Right lobe of liver (tissue), 6 donors: ENCODE measurements at regions not wholly inside any gene's neighbourhood (a gene's known extent, or its start where the extent isn't known, plus 50 kb on each side); places are given as distances from the start of the nearest gene placed in this dataset.

ENCODE experiments used
- ATAC-seq, 4 donors: fragments of 200-7000 bp; cut with Tn5 transposase; one replicate each; pipeline ENCODE4 v1.9.1; 2020; ENCODE audit warnings: mild to moderate bottlenecking in 4 of 4, moderate library complexity in 4 of 4
- DNase-seq, 3 donors: peaks; one replicate each; pipeline ENCODE4 v3.0.0-alpha.2; 2020
- H3K27ac ChIP-seq, 3 donors: fragments of 200-600 bp; one replicate each; pipeline ENCODE4 v1.8.0; 2022
- H3K27me3 ChIP-seq, 2 donors: fragments of 200-600 bp; one replicate each; pipeline ENCODE4 v1.8.0; 2022
- H3K36me3 ChIP-seq, 4 donors: fragments of 200-600 bp; sonication (generic) in 1 of 4; one replicate each; pipeline versions ENCODE4 v1.5.1 to v1.8.0; 2017 to 2022; ENCODE audit warnings: control low read depth in 1 of 4
- H3K4me1 ChIP-seq, 4 donors: fragments of 200-600 bp; sonication (generic) in 1 of 4; one replicate each; pipeline versions ENCODE4 v1.5.1 to v1.8.0; 2017 to 2022; ENCODE audit warnings: control low read depth in 1 of 4
- H3K4me3 ChIP-seq, 3 donors: fragments of 200-600 bp; one replicate each; pipeline ENCODE4 v1.8.0; 2022
- H3K9me3 ChIP-seq, 4 donors: fragments of 200-600 bp; sonication (generic) in 1 of 4; one replicate each; pipeline versions ENCODE4 v1.5.1 to v1.8.0; 2017 to 2022; ENCODE audit warnings: control low read depth in 1 of 4
- CTCF ChIP-seq, 4 donors: fragments of 200-600 bp in 3 of 4; fragments of 450-650 bp in 1 of 4; IDR thresholded peaks; one replicate each; pipeline versions ENCODE4 v1.5.1 to v1.8.0; 2016 to 2022; ENCODE audit warnings: antibody characterized with exemption in 4 of 4, mild to moderate bottlenecking in 2 of 4
- POLR2A ChIP-seq: fragments of 450-650 bp; IDR thresholded peaks from one replicate; pipeline ENCODE4 v1.6.1; 2017; ENCODE audit warnings: antibody characterized with exemption, mild to moderate bottlenecking
- WGBS: methylation state at CpG from one replicate; pipeline ENCODE4 v1.1.6; 2018; ENCODE audit warnings: low coverage, low lambda C conversion rate; ENCODE audit not compliant: insufficient coverage; ENCODE audit errors: missing lambda C conversion rate; 5-methylcytosine and 5-hydroxymethylcytosine counted together
- intact Hi-C, 2 donors: fragments of 100-400 bp; cut with DNase I; formaldehyde crosslinking; loops; one replicate each; pipeline versions ENCODE4 v1.11.2 to v1.14.1; 2022
- donor health status: DM: no; HTN: yes; CAD: no.
- donor health status: DM: no; HTN: no; CAD: no.
- donor health status: DM: no; HTN: no; CAD: no.
- donor health status: DM: no; HTN: yes; CAD: no.
- donor health status: DM: no; HTN: yes; CAD: no.

DNA sequence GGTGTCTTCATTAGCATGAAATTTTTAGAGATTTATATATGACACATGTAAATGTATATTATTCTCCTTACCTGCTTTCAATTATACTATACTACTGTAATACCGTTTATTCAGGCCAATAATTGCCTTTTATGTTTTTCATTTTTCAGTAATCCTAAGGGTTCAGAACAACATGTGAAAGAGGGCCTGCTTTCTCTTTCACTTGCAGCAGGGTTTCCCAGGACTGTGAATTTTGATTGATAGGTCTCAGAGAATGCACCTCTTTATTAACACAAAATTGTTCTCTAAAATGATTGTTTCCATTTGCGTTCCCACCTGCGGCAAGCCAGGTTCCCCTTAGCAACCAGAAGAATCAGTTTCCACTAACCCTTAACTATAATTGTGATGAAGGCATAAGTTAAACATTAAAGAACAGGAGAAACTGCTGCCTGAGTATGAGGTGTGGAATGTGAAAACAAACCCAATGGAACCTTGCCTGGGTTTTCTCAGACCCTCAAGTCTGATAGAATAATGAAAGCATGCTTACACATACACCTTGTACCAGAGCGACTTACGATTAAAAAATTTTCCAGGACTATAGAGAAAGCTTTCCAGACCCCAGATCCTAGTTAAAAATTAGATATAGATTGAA lies 1591.2 kb upstream of the LRRTM1 start:
- no peak for ATAC-seq
- TF ChIP-seq POLR2A = no peak
- TF ChIP-seq CTCF (IDR thresholded peaks at IDR 0.05) = no peak
- H3K9me3 ChIP-seq = no peaks in the 10 kb centered on the region
- no peaks in the 10 kb centered on the region for H3K4me1 ChIP-seq
- 73% methylated on average over 3 of the region's 5 CpGs for WGBS
- H3K27ac ChIP-seq = no peak overlapping the region
- no peak overlapping the region for H3K4me3 ChIP-seq
- H3K36me3 ChIP-seq = no peaks in the 10 kb centered on the region
- intact Hi-C loops = no loop called here
- no peaks in the 10 kb centered on the region for H3K27me3 ChIP-seq
- DNase-seq = no peak

DNA sequence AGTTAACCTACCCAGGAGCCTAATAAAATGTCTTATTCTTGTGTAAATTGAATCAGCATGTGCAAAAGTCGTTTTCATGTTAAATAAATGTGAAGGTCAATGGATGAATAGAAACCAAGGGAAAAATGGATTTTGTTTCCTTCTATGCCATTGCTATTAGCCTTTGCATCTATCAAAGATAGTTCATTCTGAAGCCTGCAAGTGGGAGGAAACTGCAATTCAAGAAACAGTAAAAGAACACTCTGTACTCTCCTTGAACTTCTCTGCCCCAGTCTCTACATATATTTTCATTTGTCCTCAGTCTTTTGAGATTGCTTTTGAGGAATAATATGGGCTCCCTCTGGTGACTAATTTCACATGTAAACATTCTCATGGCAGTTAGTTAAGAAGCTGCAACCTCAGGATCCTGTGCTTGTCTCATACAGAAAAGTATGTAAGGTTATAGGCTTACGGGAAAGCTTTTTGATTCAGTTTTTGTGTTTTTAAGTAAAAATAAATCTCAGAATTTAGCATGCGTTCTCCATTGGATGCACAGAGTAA lies 1590.0 kb upstream of the LRRTM1 start:
- WGBS = 42% methylated on average over 3 of the region's 3 CpGs
- no peak for DNase-seq
- intact Hi-C loops = no loop called here

GRCh38 chr2:81876624-81877023 lies 1572.1 kb upstream of the LRRTM1 start:
- no peak for DNase-seq
- Histone ChIP-seq H3K9me3 (no peaks in the 10 kb centered on the region), H3K4me3 (no peak overlapping the region), H3K27ac (no peak overlapping the region), H3K27me3 (no peaks in the 10 kb centered on the region), H3K36me3 (no peaks in the 10 kb centered on the region), H3K4me1 (no peaks in the 10 kb centered on the region)
- ATAC-seq = no peak
- intact Hi-C loops = no loop called here
- TF ChIP-seq CTCF (IDR thresholded peaks at IDR 0.05) (no peak), POLR2A (no peak)
- WGBS = 31% methylated on average over 4 of the region's 4 CpGs

More for the DNA sequence above, 1590.0 kb upstream of the LRRTM1 start:
- no peaks in the 10 kb centered on the region for H3K4me1 ChIP-seq
- H3K27ac ChIP-seq = no peak overlapping the region
- ATAC-seq = no peak
- H3K36me3 ChIP-seq = no peaks in the 10 kb centered on the region
- H3K4me3 ChIP-seq = no peak overlapping the region
- H3K27me3 ChIP-seq = no peaks in the 10 kb centered on the region
- TF ChIP-seq POLR2A (no peak), CTCF (IDR thresholded peaks at IDR 0.05) (no peak)
- no peaks in the 10 kb centered on the region for H3K9me3 ChIP-seq

DNA sequence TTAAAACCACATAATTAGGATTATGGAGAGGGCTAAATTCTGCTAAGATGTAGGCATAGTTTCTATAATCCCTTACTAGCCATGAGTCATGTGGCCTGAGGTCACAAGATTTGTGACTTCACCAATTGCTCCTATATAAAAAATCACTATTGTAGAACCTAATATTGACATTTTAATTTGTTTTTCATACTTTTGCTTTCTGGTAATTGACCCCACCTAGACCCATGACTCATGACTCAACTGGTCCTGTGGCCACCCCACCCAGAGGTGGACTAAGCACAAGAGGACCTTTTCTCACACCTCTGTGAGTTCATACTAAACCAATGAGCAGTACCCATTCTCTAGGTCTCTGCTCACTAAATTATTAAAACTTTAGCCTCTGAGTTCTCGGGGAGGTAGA lies 1567.5 kb upstream of the LRRTM1 start:
- ATAC-seq (no peak), DNase-seq (no peak)
- Histone ChIP-seq H3K36me3 (no peaks in the 10 kb centered on the region), H3K4me3 (no peak overlapping the region), H3K9me3 (no peaks in the 10 kb centered on the region), H3K27ac (no peak overlapping the region), H3K4me1 (no peaks in the 10 kb centered on the region), H3K27me3 (no peaks in the 10 kb centered on the region)
- TF ChIP-seq CTCF (IDR thresholded peaks at IDR 0.05) (no peak), POLR2A (no peak)
- 47% methylated on average over 1 of the region's 1 CpG for WGBS
- intact Hi-C loops = no loop called here

DNA sequence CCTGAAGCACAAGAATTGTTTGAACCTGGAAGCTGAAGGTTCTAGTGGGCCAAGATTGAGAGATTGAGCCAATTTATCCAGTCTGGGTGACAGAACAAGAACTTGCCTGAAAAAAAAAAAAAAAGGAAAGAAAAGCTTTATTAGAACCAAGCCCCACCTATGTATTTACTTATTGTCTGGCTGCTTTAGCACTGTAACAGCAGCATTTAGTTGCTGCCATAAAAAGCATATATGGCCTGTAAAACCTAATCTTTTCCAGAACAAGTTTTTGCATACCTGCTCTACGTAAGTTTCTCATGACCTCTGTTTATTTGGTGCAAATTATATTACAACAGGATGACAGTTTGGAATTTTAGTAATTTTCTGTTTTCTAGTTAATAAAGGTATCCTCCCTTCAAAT lies 1565.6 kb upstream of the LRRTM1 start:
- TF ChIP-seq CTCF (IDR thresholded peaks at IDR 0.05) (no peak), POLR2A (no peak)
- no peaks in the 10 kb centered on the region for H3K9me3 ChIP-seq
- no peaks in the 10 kb centered on the region for H3K36me3 ChIP-seq
- intact Hi-C loops = no loop called here
- H3K27me3 ChIP-seq = no peaks in the 10 kb centered on the region
- H3K4me1 ChIP-seq = no peaks in the 10 kb centered on the region
- DNase-seq = no peak
- ATAC-seq = no peak
- H3K27ac ChIP-seq = no peak overlapping the region
- no peak overlapping the region for H3K4me3 ChIP-seq
- 74% methylated on average over 1 of the region's 1 CpG for WGBS
